Transverse colon (tissue), 4 donors: ENCODE measurements at regions not wholly inside any gene's neighbourhood (a gene's known extent, or its start where the extent isn't known, plus 50 kb on each side); places are given as distances from the start of the nearest gene placed in this dataset.

Experiments
- DNase-seq: peaks from one replicate; pipeline ENCODE4 v3.0.0-alpha.2; 2019
- H3K27ac ChIP-seq, 4 donors: fragments of 200-600 bp; sonication (generic); 2 replicates each; pipeline ENCODE4 v1.5.1; 2016 to 2018; ENCODE audit warnings: inconsistent platforms in 4 of 4
- H3K27me3 ChIP-seq: fragments of 200-600 bp; sonication (generic); 2 replicates; pipeline ENCODE4 v1.5.1; 2017; ENCODE audit warnings: inconsistent platforms
- H3K36me3 ChIP-seq, 4 donors: fragments of 200-600 bp; sonication (generic); 2 replicates each; pipeline ENCODE4 v1.5.1; 2017 to 2019; ENCODE audit warnings: inconsistent platforms in 4 of 4
- H3K4me1 ChIP-seq, 4 donors: fragments of 200-600 bp; sonication (generic); 2 replicates each; pipeline ENCODE4 v1.5.1; 2017 to 2020; ENCODE audit warnings: inconsistent platforms in 4 of 4
- H3K4me3 ChIP-seq, 4 donors: fragments of 200-600 bp; sonication (generic); 1 replicate in 1 of 4; 2 replicates in 3 of 4; pipeline versions ENCODE4 v1.5.1 to v1.6.1; 2017 to 2019; ENCODE audit warnings: inconsistent platforms in 4 of 4
- H3K9me3 ChIP-seq, 2 donors: fragments of 200-600 bp; sonication (generic); 2 replicates each; pipeline ENCODE4 v1.5.1; 2017 to 2019; ENCODE audit warnings: inconsistent platforms in 2 of 2
- EP300 ChIP-seq: sonication (generic); formaldehyde crosslinking; IDR thresholded peaks from one replicate; pipeline ENCODE4 v1.6.1; 2017; ENCODE audit warnings: antibody characterized with exemption, low read depth
- POLR2A ChIP-seq: fragments of 450-650 bp; IDR thresholded peaks from one replicate; pipeline ENCODE4 v1.6.1; 2016; ENCODE audit warnings: antibody characterized with exemption, mild to moderate bottlenecking, moderate library complexity
- POLR2AphosphoS5 ChIP-seq, 3 donors: sonication (generic); formaldehyde crosslinking; IDR thresholded peaks; one replicate each; pipeline ENCODE4 v1.6.1; 2016; ENCODE audit warnings: antibody characterized with exemption in 3 of 3
- WGBS, 2 donors: methylation state at CpG; one replicate each; pipeline ENCODE4 v1.1.5; 2018; ENCODE audit warnings: low coverage in 1 of 2; 5-methylcytosine and 5-hydroxymethylcytosine counted together
- in situ Hi-C, 4 donors: fragments of 200-750 bp; cut with MboI; loops; one replicate each; pipeline versions ENCODE4 v1.15.0 to v1.15.1; 2017; ENCODE audit warnings: low sequenced_read_pairs in 3 of 4, low pct_ligation_motif_present in 1 of 4, low pct_unique_long_range_greater_than_20kb in 1 of 4
- intact Hi-C: fragments of 100-400 bp; cut with DNase I; formaldehyde crosslinking; loops from one replicate; pipeline ENCODE4 v1.15.1; 2023; ENCODE audit warnings: low total_unique reads
- TF ChIP-seq, protein P1 (sequence below), 5 experiments: fragments of 200-600 bp in 3 of 5; fragments of 450-650 bp in 2 of 5; sonication (generic) in 3 of 5; IDR thresholded peaks; 1 replicate in 2 of 5; 2 replicates in 3 of 5; pipeline ENCODE4 v1.5.1; 2016 to 2017; ENCODE audit warnings: antibody characterized with exemption in 5 of 5, inconsistent platforms in 3 of 5, mild to moderate bottlenecking in 2 of 5, moderate library complexity in 1 of 5

DNA sequence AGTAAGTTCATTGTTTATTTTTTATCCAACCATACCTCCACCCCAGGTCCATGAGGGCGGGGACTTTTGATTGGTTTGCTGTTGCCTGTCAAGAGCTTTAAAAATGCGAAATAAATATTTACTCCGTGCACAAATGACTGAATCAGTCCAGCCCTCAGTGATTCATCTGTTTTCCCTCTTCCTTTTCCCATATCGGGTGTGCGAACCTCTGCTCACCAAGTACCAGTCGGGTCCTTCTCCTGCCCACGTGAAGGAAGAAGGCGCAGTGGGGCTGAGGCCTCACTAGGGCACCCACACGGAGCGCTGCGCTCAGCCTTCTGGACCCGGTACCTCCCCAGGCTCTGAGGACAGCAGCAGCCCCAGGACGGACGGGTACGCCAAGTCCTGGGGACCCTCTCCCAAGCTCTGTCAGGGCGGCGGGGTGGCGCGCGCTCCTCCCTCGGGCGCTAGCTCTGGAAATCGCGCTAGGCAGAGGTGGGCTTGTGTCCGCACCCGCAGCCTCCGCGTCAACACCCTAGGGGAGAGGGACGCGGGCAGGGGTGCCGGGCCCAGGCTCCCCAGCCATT lies 70.5 kb upstream of the EPHB3 start:
- Histone ChIP-seq H3K36me3 (no peaks in the 10 kb centered on the region), H3K4me3 (no peak overlapping the region), H3K9me3 (no peaks in the 10 kb centered on the region), H3K27ac (no peak overlapping the region), H3K4me1 (peaks cover 0 to 5% (median 0%) of the 10 kb centered on the region in 4 donors), H3K27me3 (peaks cover 76% of the 10 kb centered on the region)
- no peak for DNase-seq
- intact Hi-C loops = no loop called here
- WGBS, 2 donors = 12 to 47% methylated on average over 5 to 30 of the region's 31 CpGs
- in situ Hi-C loops = no loop called here
- TF ChIP-seq POLR2AphosphoS5 (IDR thresholded peaks at IDR 0.05) = no peak
- no peak for TF ChIP-seq POLR2A
- TF ChIP-seq EP300 = no peak
- TF ChIP-seq, protein P1, sequence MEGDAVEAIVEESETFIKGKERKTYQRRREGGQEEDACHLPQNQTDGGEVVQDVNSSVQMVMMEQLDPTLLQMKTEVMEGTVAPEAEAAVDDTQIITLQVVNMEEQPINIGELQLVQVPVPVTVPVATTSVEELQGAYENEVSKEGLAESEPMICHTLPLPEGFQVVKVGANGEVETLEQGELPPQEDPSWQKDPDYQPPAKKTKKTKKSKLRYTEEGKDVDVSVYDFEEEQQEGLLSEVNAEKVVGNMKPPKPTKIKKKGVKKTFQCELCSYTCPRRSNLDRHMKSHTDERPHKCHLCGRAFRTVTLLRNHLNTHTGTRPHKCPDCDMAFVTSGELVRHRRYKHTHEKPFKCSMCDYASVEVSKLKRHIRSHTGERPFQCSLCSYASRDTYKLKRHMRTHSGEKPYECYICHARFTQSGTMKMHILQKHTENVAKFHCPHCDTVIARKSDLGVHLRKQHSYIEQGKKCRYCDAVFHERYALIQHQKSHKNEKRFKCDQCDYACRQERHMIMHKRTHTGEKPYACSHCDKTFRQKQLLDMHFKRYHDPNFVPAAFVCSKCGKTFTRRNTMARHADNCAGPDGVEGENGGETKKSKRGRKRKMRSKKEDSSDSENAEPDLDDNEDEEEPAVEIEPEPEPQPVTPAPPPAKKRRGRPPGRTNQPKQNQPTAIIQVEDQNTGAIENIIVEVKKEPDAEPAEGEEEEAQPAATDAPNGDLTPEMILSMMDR (IDR thresholded peaks at IDR 0.05) = no peak

DNA sequence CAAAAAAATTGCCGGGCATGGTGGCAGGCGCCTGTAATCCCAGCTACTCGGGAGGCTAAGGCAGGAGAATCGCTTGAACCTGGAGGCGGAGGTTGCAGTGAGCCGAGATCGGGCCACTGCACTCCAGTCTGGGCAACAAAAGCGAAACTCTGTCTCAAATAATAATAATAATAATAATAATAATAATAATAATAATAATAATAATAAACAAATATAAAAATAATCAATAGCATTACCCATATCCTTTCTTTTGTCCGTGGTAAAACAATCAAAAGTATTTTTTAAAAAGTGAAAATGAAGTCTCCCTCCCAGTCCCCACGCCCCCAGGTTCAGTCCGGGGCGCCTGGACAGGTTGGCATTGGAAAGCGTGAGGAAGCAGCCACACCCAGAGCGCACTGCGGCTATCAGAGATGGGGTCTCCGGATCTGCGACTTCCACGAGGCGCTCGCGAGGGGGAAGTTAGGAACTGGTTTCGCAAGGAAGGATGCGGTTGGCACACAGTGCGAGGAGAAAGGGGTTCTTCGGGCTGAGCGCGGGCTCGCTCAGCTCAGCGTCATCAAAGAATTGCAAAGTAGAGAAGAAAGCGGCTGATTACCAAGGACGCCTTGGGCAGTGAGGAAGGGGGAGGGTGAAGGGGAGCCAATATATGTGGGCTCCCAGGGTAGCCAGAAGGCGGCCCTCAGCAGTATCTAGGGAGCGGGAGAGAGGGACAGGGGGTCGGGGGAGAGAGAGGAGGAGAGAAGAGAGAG lies 69.5 kb upstream of the EPHB3 start:
- Histone ChIP-seq H3K27me3 (peaks cover 76% of the 10 kb centered on the region), H3K27ac (no peak overlapping the region), H3K4me1 (peaks cover 0 to 5% (median 0%) of the 10 kb centered on the region in 4 donors), H3K9me3 (no peaks in the 10 kb centered on the region), H3K4me3 (peak overlapping the region in 1 of 4 donors; percentile 19), H3K36me3 (no peaks in the 10 kb centered on the region)
- WGBS, 2 donors = 24 to 35% methylated on average over 11 to 34 of the region's 34 CpGs
- TF ChIP-seq EP300 (no peak), POLR2AphosphoS5 (IDR thresholded peaks at IDR 0.05) (no peak), POLR2A (no peak)
- TF ChIP-seq, protein P1 (IDR thresholded peaks at IDR 0.05) = no peak
- intact Hi-C loops (no loop called here), in situ Hi-C loops (no loop called here)
- peak; percentile 25 for DNase-seq

DNA sequence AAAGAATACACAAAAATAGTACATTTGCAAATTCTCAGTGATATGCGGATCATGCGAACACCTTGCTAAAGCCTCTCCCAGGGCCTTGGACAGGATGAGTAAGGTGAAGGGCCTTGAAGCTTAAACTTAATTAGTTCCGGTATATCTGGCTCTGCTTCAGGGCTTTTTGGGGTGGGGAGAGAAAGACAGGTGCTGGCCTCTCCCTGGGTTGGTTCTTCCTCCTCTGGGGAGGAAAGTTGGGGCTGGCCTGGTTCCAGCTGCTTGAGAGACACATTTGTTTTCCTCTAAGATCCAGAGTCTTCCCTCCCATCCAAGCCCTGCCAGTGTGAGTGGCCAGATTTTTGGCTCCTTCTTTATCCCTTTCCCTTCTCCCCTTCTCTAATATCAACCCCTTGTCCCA lies 64.7 kb upstream of the EPHB3 start:
- in situ Hi-C loops = no loop called here
- H3K27me3 ChIP-seq = peaks cover 45% of the 10 kb centered on the region
- 87% methylated on average over 3 of the region's 3 CpGs; no CpG with 5 or more reads in 1 of the 2 donors for WGBS, 2 donors

DNA sequence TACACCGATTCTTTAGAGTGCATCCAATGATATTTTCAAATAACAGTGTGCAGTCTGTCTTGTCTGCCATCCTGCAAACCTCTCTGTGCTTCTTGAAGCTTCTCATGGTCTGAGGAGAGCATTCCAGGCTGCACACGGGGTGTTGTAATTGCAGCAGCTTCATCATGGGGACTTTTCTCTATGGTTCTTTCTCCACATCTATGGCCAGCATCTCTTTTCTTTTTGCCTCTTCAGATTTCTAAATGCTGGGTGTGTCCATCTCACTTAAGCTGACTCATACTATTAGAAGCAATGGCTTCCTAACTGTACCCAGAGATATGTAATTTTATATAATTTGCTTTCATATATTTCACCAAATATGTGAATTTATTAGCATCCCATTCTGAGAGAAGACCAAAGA lies 63.8 kb upstream of the EPHB3 start:
- intact Hi-C loops = no loop called here
- in situ Hi-C loops = no loop called here

More for the DNA sequence above, 64.7 kb upstream of the EPHB3 start:
- TF ChIP-seq, protein P1 (IDR thresholded peaks at IDR 0.05) = no peak
- TF ChIP-seq POLR2A (no peak), EP300 (no peak), POLR2AphosphoS5 (IDR thresholded peaks at IDR 0.05) (no peak)
- DNase-seq = no peak
- intact Hi-C loops = no loop called here
- peaks cover 2% of the 10 kb centered on the region in 2 donors for H3K9me3 ChIP-seq
- no peak overlapping the region for H3K4me3 ChIP-seq
- H3K27ac ChIP-seq = no peak overlapping the region
- H3K4me1 ChIP-seq = peaks cover 0 to 5% (median 0%) of the 10 kb centered on the region in 4 donors
- H3K36me3 ChIP-seq = no peaks in the 10 kb centered on the region

More for the DNA sequence above, 63.8 kb upstream of the EPHB3 start:
- H3K4me1 ChIP-seq = no peaks in the 10 kb centered on the region
- H3K36me3 ChIP-seq = no peaks in the 10 kb centered on the region
- WGBS, 2 donors = 57 to 81% methylated on average over 1 to 2 of the region's 2 CpGs
- no peak overlapping the region for H3K27ac ChIP-seq
- peaks cover 38% of the 10 kb centered on the region for H3K27me3 ChIP-seq
- no peak for DNase-seq
- no peak overlapping the region for H3K4me3 ChIP-seq
- peaks cover 7% of the 10 kb centered on the region in 2 donors for H3K9me3 ChIP-seq
- no peak for TF ChIP-seq POLR2AphosphoS5 (IDR thresholded peaks at IDR 0.05)
- no peak for TF ChIP-seq EP300
- TF ChIP-seq POLR2A = no peak
- TF ChIP-seq, protein P1 (IDR thresholded peaks at IDR 0.05) = no peak
